WERI-Rb-1 (cell line): ENCODE measurements at regions not wholly inside any gene's neighbourhood (a gene's known extent, or its start where the extent isn't known, plus 50 kb on each side); places are given as distances from the start of the nearest gene placed in this dataset.
"Not testable (repeated sequence)": the region's sequence is repeated elsewhere in the genome, so short reads cannot be mapped to it uniquely, and the experiment has no call there.

ENCODE experiments used
- DNase-seq: peaks from one replicate; pipeline ENCODE4 v3.0.0-alpha.2; 2020
- H3K27ac ChIP-seq: fragments of 250-450 bp; sonication (Bioruptor Pico); 2 replicates; pipeline ENCODE4 v1.5.1; 2020; ENCODE audit warnings: mild to moderate bottlenecking, moderate library complexity
- H3K27me3 ChIP-seq: fragments of 250-450 bp; sonication (Bioruptor Pico); 2 replicates; pipeline ENCODE4 v1.5.1; 2021; ENCODE audit warnings: mild to moderate bottlenecking, low read depth, moderate library complexity; ENCODE audit not compliant: insufficient read depth, severe bottlenecking
- H3K36me3 ChIP-seq: fragments of 250-450 bp; sonication (Bioruptor Pico); 2 replicates; pipeline ENCODE4 v1.5.1; 2020; ENCODE audit warnings: mild to moderate bottlenecking, moderate library complexity
- H3K4me3 ChIP-seq: 2 replicates; pipeline ENCODE4 v1.5.1; 2011; ENCODE audit warnings: low read depth, mild to moderate bottlenecking, control low read depth, low read length
- H3K9me3 ChIP-seq: fragments of 250-450 bp; sonication (Bioruptor Pico); 2 replicates; pipeline ENCODE4 v1.5.1; 2021; ENCODE audit warnings: mild to moderate bottlenecking, moderate library complexity; ENCODE audit not compliant: severe bottlenecking
- CTCF ChIP-seq: IDR thresholded peaks from 2 replicates; pipeline ENCODE4 v1.5.1; 2011; ENCODE audit warnings: low read depth, mild to moderate bottlenecking, control low read depth, inconsistent platforms, low read length

- H3K36me3 ChIP-seq, result peaks cover 8% of the 10 kb centered on the region
- H3K9me3 ChIP-seq, result peaks cover 5% of the 10 kb centered on the region
- no peak for DNase-seq
- no peaks in the 10 kb centered on the region for H3K27me3 ChIP-seq
- TF ChIP-seq CTCF, result no peak
- no peak overlapping the region for H3K4me3 ChIP-seq
- no peak overlapping the region for H3K27ac ChIP-seq
These were observed 102.3 kb upstream of the SYT13 start for GRCh38 chr11:45388472-45388871.

GRCh38 chr11:45387885-45388284 lies 101.7 kb upstream of the SYT13 start:
- not testable (repeated sequence) for H3K36me3 ChIP-seq, H3K9me3 ChIP-seq, H3K27ac ChIP-seq, H3K27me3 ChIP-seq, DNase-seq, H3K4me3 ChIP-seq

- no peak overlapping the region for H3K4me3 ChIP-seq
- no peak for DNase-seq
- peaks cover 5% of the 10 kb centered on the region for H3K9me3 ChIP-seq
- TF ChIP-seq CTCF, result no peak
- no peak overlapping the region for H3K27ac ChIP-seq
- H3K27me3 ChIP-seq, result no peaks in the 10 kb centered on the region
- peaks cover 8% of the 10 kb centered on the region for H3K36me3 ChIP-seq
These were observed 100.8 kb upstream of the SYT13 start for GRCh38 chr11:45386972-45387371.

- no peak for DNase-seq
- Histone ChIP-seq H3K27me3 (no peaks in the 10 kb centered on the region), H3K36me3 (peaks cover 8% of the 10 kb centered on the region), H3K4me3 (no peak overlapping the region), H3K9me3 (peaks cover 5% of the 10 kb centered on the region), H3K27ac (no peak overlapping the region)
- no peak for TF ChIP-seq CTCF
These were observed 99.7 kb upstream of the SYT13 start for GRCh38 chr11:45385844-45386243.

- no peak for DNase-seq
- Histone ChIP-seq H3K4me3 (no peak overlapping the region), H3K27me3 (no peaks in the 10 kb centered on the region), H3K9me3 (peaks cover 5% of the 10 kb centered on the region), H3K27ac (no peak overlapping the region), H3K36me3 (peaks cover 8% of the 10 kb centered on the region)
- no peak for TF ChIP-seq CTCF
These were observed 99.3 kb upstream of the SYT13 start for GRCh38 chr11:45385423-45385822.

GRCh38 chr11:45384711-45385241 lies 98.6 kb upstream of the SYT13 start:
- no peak for TF ChIP-seq CTCF
- Histone ChIP-seq H3K9me3 (peaks cover 5% of the 10 kb centered on the region), H3K27me3 (no peaks in the 10 kb centered on the region), H3K4me3 (no peak overlapping the region), H3K36me3 (peaks cover 14% of the 10 kb centered on the region), H3K27ac (no peak overlapping the region)
- DNase-seq, result no peak
